ENCODE measurements at regions not wholly inside any gene's neighbourhood (a gene's known extent, or its start where the extent isn't known, plus 50 kb on each side); places are given as distances from the start of the nearest gene placed in this dataset.

DNA sequence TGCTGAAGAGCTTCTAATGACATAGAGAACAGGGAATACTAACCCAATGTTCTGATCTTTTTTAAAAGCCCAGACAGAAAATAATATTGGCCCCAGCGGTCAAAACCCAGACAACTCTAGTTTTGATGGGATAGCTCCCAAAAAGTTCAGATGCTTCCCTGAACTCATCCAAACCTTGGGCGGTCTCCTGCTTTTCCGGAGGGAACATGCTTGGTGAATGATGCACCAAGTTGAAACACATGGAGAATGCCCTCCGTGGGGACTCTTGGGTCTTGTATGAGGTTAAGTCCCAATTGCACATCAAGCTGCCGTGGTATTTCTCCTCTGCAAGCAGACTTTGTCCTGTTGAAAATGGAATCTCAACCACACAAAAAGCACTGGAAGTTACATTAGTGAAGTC is 120.7 kb upstream of the CTAGE1 start:
- no peak overlapping the region for H3K4me3 ChIP-seq (replicated peaks in 1 of 2; ENCODE audit: low read depth in 2 of 2, low read length in 2 of 2)
- TF ChIP-seq, protein P1, sequence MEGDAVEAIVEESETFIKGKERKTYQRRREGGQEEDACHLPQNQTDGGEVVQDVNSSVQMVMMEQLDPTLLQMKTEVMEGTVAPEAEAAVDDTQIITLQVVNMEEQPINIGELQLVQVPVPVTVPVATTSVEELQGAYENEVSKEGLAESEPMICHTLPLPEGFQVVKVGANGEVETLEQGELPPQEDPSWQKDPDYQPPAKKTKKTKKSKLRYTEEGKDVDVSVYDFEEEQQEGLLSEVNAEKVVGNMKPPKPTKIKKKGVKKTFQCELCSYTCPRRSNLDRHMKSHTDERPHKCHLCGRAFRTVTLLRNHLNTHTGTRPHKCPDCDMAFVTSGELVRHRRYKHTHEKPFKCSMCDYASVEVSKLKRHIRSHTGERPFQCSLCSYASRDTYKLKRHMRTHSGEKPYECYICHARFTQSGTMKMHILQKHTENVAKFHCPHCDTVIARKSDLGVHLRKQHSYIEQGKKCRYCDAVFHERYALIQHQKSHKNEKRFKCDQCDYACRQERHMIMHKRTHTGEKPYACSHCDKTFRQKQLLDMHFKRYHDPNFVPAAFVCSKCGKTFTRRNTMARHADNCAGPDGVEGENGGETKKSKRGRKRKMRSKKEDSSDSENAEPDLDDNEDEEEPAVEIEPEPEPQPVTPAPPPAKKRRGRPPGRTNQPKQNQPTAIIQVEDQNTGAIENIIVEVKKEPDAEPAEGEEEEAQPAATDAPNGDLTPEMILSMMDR (IDR thresholded peaks at IDR 0.05; ENCODE audit: low read depth, low read length) = no peak
- DNase-seq (ENCODE audit: low read depth in 2 of 2) = no peak

GRCh38 chr18:22539051-22539765 is 121.5 kb upstream of the CTAGE1 start:
- no peak overlapping the region for H3K4me3 ChIP-seq (replicated peaks in 1 of 2; ENCODE audit: low read depth in 2 of 2, low read length in 2 of 2)
- TF ChIP-seq, protein P1 (IDR thresholded peaks at IDR 0.05; ENCODE audit: low read depth, low read length) = no peak
- no peak for DNase-seq (ENCODE audit: low read depth in 2 of 2)

DNA sequence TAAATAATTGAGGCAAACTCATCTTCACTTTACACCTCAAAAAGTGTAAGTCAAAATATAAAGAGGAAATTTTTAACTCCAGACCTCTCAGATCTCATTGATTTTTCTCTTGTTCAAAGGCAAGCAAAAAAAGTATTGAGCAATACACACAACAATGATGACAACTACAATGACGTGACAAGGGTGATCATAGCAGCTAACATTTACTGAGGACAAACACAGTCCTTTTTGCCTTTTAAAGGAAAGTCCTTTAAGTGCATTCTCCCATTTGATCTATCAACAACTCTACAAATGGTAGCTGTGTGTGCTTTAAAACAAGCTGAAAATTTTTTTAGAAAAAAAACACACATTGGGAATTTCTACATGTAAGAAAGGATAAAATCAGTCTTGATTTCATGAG is 123.5 kb upstream of the CTAGE1 start:
- no peak for DNase-seq (ENCODE audit: low read depth in 2 of 2)
- TF ChIP-seq, protein P1 (IDR thresholded peaks at IDR 0.05; ENCODE audit: low read depth, low read length) = no peak
- H3K4me3 ChIP-seq (replicated peaks in 1 of 2; ENCODE audit: low read depth in 2 of 2, low read length in 2 of 2) = no peak overlapping the region

- TF ChIP-seq, protein P1 (IDR thresholded peaks at IDR 0.05; ENCODE audit: low read depth, low read length) = no peak
- peak; percentile 66 to 67 for DNase-seq (ENCODE audit: low read depth in 2 of 2)
- no peak overlapping the region for H3K4me3 ChIP-seq (replicated peaks in 1 of 2; ENCODE audit: low read depth in 2 of 2, low read length in 2 of 2)
These were observed 124.7 kb upstream of the CTAGE1 start for GRCh38 chr18:22542406-22542835.

DNA sequence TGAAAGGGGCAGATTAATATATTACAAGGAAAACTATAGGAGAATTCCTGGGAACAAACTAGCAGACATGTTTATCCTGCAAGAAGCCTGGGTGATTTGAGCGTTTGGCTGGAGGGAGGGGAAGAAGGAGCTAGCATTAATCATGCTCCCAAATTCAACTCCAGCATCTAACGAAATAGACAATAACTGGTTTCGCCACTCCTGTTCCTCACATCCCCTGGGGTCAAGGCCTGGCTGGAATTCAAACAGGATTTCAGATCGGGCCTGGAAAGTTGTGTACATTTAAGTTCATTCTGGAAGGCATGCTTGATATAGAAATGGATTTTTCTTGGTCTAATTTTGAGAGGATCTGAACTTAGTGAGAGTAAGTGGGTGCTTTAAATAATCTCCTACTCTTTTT is 126.1 kb upstream of the CTAGE1 start:
- H3K4me3 ChIP-seq (replicated peaks in 1 of 2; ENCODE audit: low read depth in 2 of 2, low read length in 2 of 2) = no peak overlapping the region
- TF ChIP-seq, protein P1 (IDR thresholded peaks at IDR 0.05; ENCODE audit: low read depth, low read length) = no peak
- peak in 1 of 2 donors; percentile 58 for DNase-seq (ENCODE audit: low read depth in 2 of 2)

GRCh38 chr18:22544626-22545025 is 126.9 kb upstream of the CTAGE1 start:
- TF ChIP-seq, protein P1 (IDR thresholded peaks at IDR 0.05; ENCODE audit: low read depth, low read length) = no peak
- no peak overlapping the region for H3K4me3 ChIP-seq (replicated peaks in 1 of 2; ENCODE audit: low read depth in 2 of 2, low read length in 2 of 2)
- no peak for DNase-seq (ENCODE audit: low read depth in 2 of 2)

Data from cardiac fibroblast (primary cell).